Keratinocyte (primary cell): ENCODE measurements at regions not wholly inside any gene's neighbourhood (a gene's known extent, or its start where the extent isn't known, plus 50 kb on each side); places are given as distances from the start of the nearest gene placed in this dataset.

Source experiments
- DNase-seq: peaks from one replicate; pipeline ENCODE4 v3.0.0-alpha.2; 2011; ENCODE audit warnings: low read depth, missing footprints, low spot score
- FAIRE-seq: peaks from 2 replicates; lab custom pipeline; 2011; peaks lifted over from hg19 to GRCh38; lab: Jason Lieb, UNC
- H2AFZ ChIP-seq: 2 replicates; pipeline ENCODE4 v1.6.0; 2012; ENCODE audit warnings: low read length, control low read depth, inconsistent platforms; ENCODE audit not compliant: control insufficient read depth
- H3K27ac ChIP-seq: 2 replicates; pipeline ENCODE4 v1.5.1; 2011; ENCODE audit warnings: low read length; ENCODE audit not compliant: control insufficient read depth, insufficient read depth
- H3K27me3 ChIP-seq: 3 replicates; pipeline ENCODE4 v1.6.0; 2011; ENCODE audit warnings: low read length; ENCODE audit not compliant: control insufficient read depth, insufficient read depth; ENCODE audit errors: extremely low read depth
- H3K36me3 ChIP-seq, 2 experiments: 2 replicates in 1 of 2; 3 replicates in 1 of 2; pipeline ENCODE4 v1.5.1; 2011; ENCODE audit warnings: low read length in 2 of 2, mild to moderate bottlenecking in 1 of 2; ENCODE audit not compliant: control insufficient read depth in 2 of 2, insufficient read depth in 2 of 2; ENCODE audit errors: extremely low read depth in 1 of 2
- H3K4me1 ChIP-seq: 3 replicates; pipeline ENCODE4 v1.5.1; 2011; ENCODE audit warnings: low read length; ENCODE audit not compliant: control insufficient read depth, insufficient read depth; ENCODE audit errors: extremely low read depth
- H3K4me2 ChIP-seq: 3 replicates; pipeline ENCODE4 v1.6.0; 2011; ENCODE audit warnings: low read depth, low read length; ENCODE audit not compliant: control insufficient read depth, insufficient read depth; ENCODE audit errors: extremely low read depth
- H3K4me3 ChIP-seq, 3 experiments: fragments of 200-600 bp in 1 of 3; sonication (generic) in 1 of 3; 2 replicates in 2 of 3; 3 replicates in 1 of 3; pipeline ENCODE4 v1.5.1; 2011 to 2016; ENCODE audit warnings: low read length in 3 of 3, mild to moderate bottlenecking in 3 of 3, control low read depth in 2 of 3, inconsistent platforms in 1 of 3, low read depth in 1 of 3, mixed read lengths in 1 of 3, mixed run types in 1 of 3, moderate library complexity in 1 of 3; ENCODE audit not compliant: control insufficient read depth in 2 of 3, insufficient read depth in 2 of 3; ENCODE audit errors: extremely low read depth in 1 of 3
- H3K79me2 ChIP-seq: 2 replicates; pipeline ENCODE4 v1.6.0; 2012; ENCODE audit warnings: low read length; ENCODE audit not compliant: control insufficient read depth, insufficient read depth
- H3K9ac ChIP-seq: 3 replicates; pipeline ENCODE4 v1.6.0; 2011; ENCODE audit warnings: low read length; ENCODE audit not compliant: control insufficient read depth, insufficient read depth; ENCODE audit errors: extremely low read depth
- H3K9me1 ChIP-seq: 3 replicates; pipeline ENCODE4 v1.6.0; 2011; ENCODE audit warnings: low read length; ENCODE audit not compliant: control insufficient read depth, insufficient read depth; ENCODE audit errors: extremely low read depth
- H3K9me3 ChIP-seq: 2 replicates; pipeline ENCODE4 v1.5.1; 2012; ENCODE audit warnings: low read depth, low read length; ENCODE audit not compliant: control insufficient read depth
- H4K20me1 ChIP-seq: 3 replicates; pipeline ENCODE4 v1.6.0; 2011; ENCODE audit warnings: low read length; ENCODE audit not compliant: control insufficient read depth, insufficient read depth; ENCODE audit errors: extremely low read depth
- CTCF ChIP-seq, 3 experiments: IDR thresholded peaks in 1 of 3; conservative IDR thresholded peaks in 1 of 3; optimal IDR thresholded peaks in 1 of 3; 2 replicates in 2 of 3; 3 replicates in 1 of 3; pipeline versions ENCODE3 to v1.5.1; 2011; ENCODE audit warnings: low read length in 3 of 3, mild to moderate bottlenecking in 3 of 3, moderate library complexity in 2 of 3, control low read depth in 1 of 3, inconsistent platforms in 1 of 3; ENCODE audit not compliant: insufficient read depth in 2 of 3; ENCODE audit errors: extremely low read depth in 1 of 3
- EZH2 ChIP-seq: IDR thresholded peaks from one replicate; pipeline ENCODE4 v1.6.1; 2012; ENCODE audit warnings: inconsistent platforms, mild to moderate bottlenecking, low read length, moderate library complexity
- dilution Hi-C: fragments of 300-500 bp; cut with MboI; formaldehyde crosslinking; loops from one replicate; pipeline ENCODE4 v1.7.0; 2020; ENCODE audit warnings: low sequenced_read_pairs; ENCODE audit not compliant: extremely low pct_ligation_motif_present

- TF ChIP-seq CTCF (optimal IDR thresholded peaks at IDR 0.05 in 1 of 3, IDR thresholded peaks at IDR 0.05 in 1 of 3, conservative IDR thresholded peaks at IDR 0.05 in 1 of 3; ENCODE audit: extremely low read depth in 1 of 3, insufficient read depth in 2 of 3, low read length in 3 of 3) (no peak), EZH2 (no peak)
- H3K27ac ChIP-seq, result no peak overlapping the region
- no peaks in the 10 kb centered on the region for H3K36me3 ChIP-seq
- no peaks in the 10 kb centered on the region for H3K9me1 ChIP-seq
- peaks cover 16% of the 10 kb centered on the region for H4K20me1 ChIP-seq
- H3K9me3 ChIP-seq, result no peaks in the 10 kb centered on the region
- H3K4me1 ChIP-seq, result peaks cover 8% of the 10 kb centered on the region
- dilution Hi-C loops, result no loop called here
- H2AFZ ChIP-seq, result no peak overlapping the region
- peaks cover 84% of the 10 kb centered on the region for H3K27me3 ChIP-seq
- H3K9ac ChIP-seq, result no peak overlapping the region
- no peaks in the 10 kb centered on the region for H3K79me2 ChIP-seq
- no peak overlapping the region for H3K4me3 ChIP-seq
- DNase-seq (no peak), FAIRE-seq (no peak)
- no peak overlapping the region for H3K4me2 ChIP-seq
Measured at GRCh38 chr15:70519004-70519365, 244.4 kb downstream of the UACA start.

GRCh38 chr15:70518201-70519003 lies 245.0 kb downstream of the UACA start:
- FAIRE-seq (no peak), DNase-seq (no peak)
- dilution Hi-C loops, result no loop called here
- no peak overlapping the region for H3K27ac ChIP-seq
- TF ChIP-seq EZH2 (no peak), CTCF (optimal IDR thresholded peaks at IDR 0.05 in 1 of 3, IDR thresholded peaks at IDR 0.05 in 1 of 3, conservative IDR thresholded peaks at IDR 0.05 in 1 of 3; ENCODE audit: extremely low read depth in 1 of 3, insufficient read depth in 2 of 3, low read length in 3 of 3) (no peak)
- H3K36me3 ChIP-seq, result no peaks in the 10 kb centered on the region
- no peak overlapping the region for H2AFZ ChIP-seq
- no peak overlapping the region for H3K9ac ChIP-seq
- no peaks in the 10 kb centered on the region for H3K79me2 ChIP-seq
- H4K20me1 ChIP-seq, result peaks cover 16% of the 10 kb centered on the region
- no peaks in the 10 kb centered on the region for H3K9me1 ChIP-seq
- H3K4me1 ChIP-seq, result peaks cover 8% of the 10 kb centered on the region
- no peak overlapping the region for H3K4me3 ChIP-seq
- peaks cover 84% of the 10 kb centered on the region for H3K27me3 ChIP-seq
- H3K9me3 ChIP-seq, result no peaks in the 10 kb centered on the region
- H3K4me2 ChIP-seq, result no peak overlapping the region
